ENCODE measurements at regions not wholly inside any gene's neighbourhood (a gene's known extent, or its start where the extent isn't known, plus 50 kb on each side); places are given as distances from the start of the nearest gene placed in this dataset.
A peak's percentile ranks its signal among the peaks of the same experiment; 100 is the strongest.

DNA sequence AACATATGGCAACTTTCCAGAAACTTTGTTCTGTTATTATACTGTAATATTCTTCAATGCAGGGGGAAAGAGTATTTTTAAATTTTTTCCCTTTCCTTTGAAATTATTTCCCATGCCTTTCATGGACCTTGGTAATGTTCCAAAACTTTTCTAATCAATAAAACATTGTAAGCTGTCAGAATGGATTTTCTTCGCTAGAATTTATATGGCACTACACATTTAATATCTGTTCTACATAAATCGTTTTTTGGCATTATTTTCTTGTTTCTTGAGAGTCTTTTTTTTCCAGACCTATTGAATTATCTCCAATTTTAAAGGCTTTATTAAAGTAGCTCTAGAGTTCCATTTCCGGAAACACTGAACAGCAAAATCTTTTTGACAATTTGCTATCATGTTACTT is 249.0 kb downstream of the TMEM167A start:
- Histone ChIP-seq H3K9me3 (ENCODE audit: low read depth) (no peaks in the 10 kb centered on the region), H3K9ac (no peak overlapping the region), H3K27me3 (no peaks in the 10 kb centered on the region), H3F3A (ENCODE audit: low read depth) (peaks cover 8% of the 10 kb centered on the region), H3K79me2 (ENCODE audit: low read depth) (no peaks in the 10 kb centered on the region), H3K4me3 (no peak overlapping the region), H4K20me1 (ENCODE audit: low read depth) (no peaks in the 10 kb centered on the region), H3K36me3 (peaks cover 3% of the 10 kb centered on the region), H3K27ac (no peak overlapping the region), H3K4me2 (no peak overlapping the region), H2AFZ (replicated peaks) (no peak overlapping the region), H3K4me1 (peaks cover 12% of the 10 kb centered on the region)
- H3K27ac Mint-ChIP-seq = no peak overlapping the region
- TF ChIP-seq, protein P1, sequence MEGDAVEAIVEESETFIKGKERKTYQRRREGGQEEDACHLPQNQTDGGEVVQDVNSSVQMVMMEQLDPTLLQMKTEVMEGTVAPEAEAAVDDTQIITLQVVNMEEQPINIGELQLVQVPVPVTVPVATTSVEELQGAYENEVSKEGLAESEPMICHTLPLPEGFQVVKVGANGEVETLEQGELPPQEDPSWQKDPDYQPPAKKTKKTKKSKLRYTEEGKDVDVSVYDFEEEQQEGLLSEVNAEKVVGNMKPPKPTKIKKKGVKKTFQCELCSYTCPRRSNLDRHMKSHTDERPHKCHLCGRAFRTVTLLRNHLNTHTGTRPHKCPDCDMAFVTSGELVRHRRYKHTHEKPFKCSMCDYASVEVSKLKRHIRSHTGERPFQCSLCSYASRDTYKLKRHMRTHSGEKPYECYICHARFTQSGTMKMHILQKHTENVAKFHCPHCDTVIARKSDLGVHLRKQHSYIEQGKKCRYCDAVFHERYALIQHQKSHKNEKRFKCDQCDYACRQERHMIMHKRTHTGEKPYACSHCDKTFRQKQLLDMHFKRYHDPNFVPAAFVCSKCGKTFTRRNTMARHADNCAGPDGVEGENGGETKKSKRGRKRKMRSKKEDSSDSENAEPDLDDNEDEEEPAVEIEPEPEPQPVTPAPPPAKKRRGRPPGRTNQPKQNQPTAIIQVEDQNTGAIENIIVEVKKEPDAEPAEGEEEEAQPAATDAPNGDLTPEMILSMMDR (IDR thresholded peaks at IDR 0.05) = no peak
- TF ChIP-seq EZH2phosphoT487 (IDR thresholded peaks at IDR 0.05) = no peak
- TF ChIP-seq EZH2 (IDR thresholded peaks at IDR 0.05) = no peak
- H3K36me3 Mint-ChIP-seq = no peaks in the 10 kb centered on the region
- no peaks in the 10 kb centered on the region for H3K27me3 Mint-ChIP-seq (ENCODE audit: insufficient read depth, low read depth)
- no peak overlapping the region for H3K4me3 Mint-ChIP-seq
- H3K9me3 Mint-ChIP-seq = no peaks in the 10 kb centered on the region
- no peak for DNase-seq (ENCODE audit: low spot score)
- H3K4me1 Mint-ChIP-seq = peaks cover 1% of the 10 kb centered on the region

DNA sequence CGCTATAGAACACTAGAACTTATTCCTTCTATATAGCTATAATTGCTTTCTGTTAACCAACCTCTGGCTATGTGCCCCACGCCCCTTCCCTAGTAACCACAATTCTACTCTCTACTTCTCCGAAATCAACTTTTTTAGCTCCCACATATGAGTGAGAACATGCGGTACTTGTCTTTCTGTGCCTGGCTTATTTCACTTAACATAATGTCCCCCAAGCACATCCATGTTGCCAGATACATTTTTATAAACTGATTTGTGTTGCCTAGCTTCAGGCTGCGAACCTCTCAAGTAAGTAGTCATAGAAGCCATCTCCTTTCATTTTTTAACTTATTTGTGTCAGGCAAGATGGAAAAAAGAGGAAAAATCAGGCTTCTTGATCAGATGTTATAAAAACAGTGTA is 249.5 kb downstream of the TMEM167A start:
- H3K27ac ChIP-seq = no peak overlapping the region
- no peaks in the 10 kb centered on the region for H3K79me2 ChIP-seq (ENCODE audit: low read depth)
- H3K36me3 ChIP-seq = peaks cover 3% of the 10 kb centered on the region
- DNase-seq (ENCODE audit: low spot score) = no peak
- H2AFZ ChIP-seq (replicated peaks) = no peak overlapping the region
- Mint-ChIP-seq H3K27ac (no peak overlapping the region), H3K9me3 (no peaks in the 10 kb centered on the region), H3K36me3 (no peaks in the 10 kb centered on the region), H3K4me1 (no peaks in the 10 kb centered on the region), H3K27me3 (ENCODE audit: insufficient read depth, low read depth) (no peaks in the 10 kb centered on the region), H3K4me3 (no peak overlapping the region)
- no peaks in the 10 kb centered on the region for H3K27me3 ChIP-seq
- peaks cover 13% of the 10 kb centered on the region for H3K4me1 ChIP-seq
- H3F3A ChIP-seq (ENCODE audit: low read depth) = peaks cover 13% of the 10 kb centered on the region
- H3K4me2 ChIP-seq = no peak overlapping the region
- no peak overlapping the region for H3K9ac ChIP-seq
- no peaks in the 10 kb centered on the region for H3K9me3 ChIP-seq (ENCODE audit: low read depth)
- no peaks in the 10 kb centered on the region for H4K20me1 ChIP-seq (ENCODE audit: low read depth)
- no peak overlapping the region for H3K4me3 ChIP-seq
- TF ChIP-seq EZH2phosphoT487 (IDR thresholded peaks at IDR 0.05) = no peak

DNA sequence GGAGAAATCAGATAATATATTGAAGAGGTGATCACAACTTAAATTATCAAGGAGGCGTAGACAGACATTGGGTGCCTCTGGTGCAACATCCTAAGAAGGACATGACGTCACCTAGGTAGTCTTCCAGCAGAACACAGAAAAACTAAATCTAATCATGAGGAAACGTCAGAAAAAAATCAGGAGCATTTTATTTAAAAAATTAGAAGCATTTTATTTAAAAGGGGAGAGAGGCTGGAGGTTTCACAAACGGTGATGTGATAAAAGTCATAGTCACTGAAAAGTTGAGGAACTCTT is 254.6 kb downstream of the TMEM167A start:
- no peak for DNase-seq (ENCODE audit: low spot score)
- peak overlapping the region; percentile 96 for H3K27ac Mint-ChIP-seq
- Histone ChIP-seq H3K9me3 (ENCODE audit: low read depth) (no peaks in the 10 kb centered on the region), H3K27ac (peak overlapping the region; percentile 94), H3K36me3 (no peaks in the 10 kb centered on the region), H3K27me3 (no peaks in the 10 kb centered on the region), H3K4me1 (peaks cover 28% of the 10 kb centered on the region), H3K4me2 (peak overlapping the region; percentile 55), H3F3A (ENCODE audit: low read depth) (peaks cover 25% of the 10 kb centered on the region), H2AFZ (replicated peaks) (peak overlapping the region; percentile 9), H4K20me1 (ENCODE audit: low read depth) (no peaks in the 10 kb centered on the region), H3K9ac (no peak overlapping the region), H3K79me2 (ENCODE audit: low read depth) (no peaks in the 10 kb centered on the region), H3K4me3 (no peak overlapping the region)
- H3K4me3 Mint-ChIP-seq = no peak overlapping the region
- H3K9me3 Mint-ChIP-seq = no peaks in the 10 kb centered on the region
- H3K36me3 Mint-ChIP-seq = no peaks in the 10 kb centered on the region
- peaks cover 17% of the 10 kb centered on the region for H3K4me1 Mint-ChIP-seq
- H3K27me3 Mint-ChIP-seq (ENCODE audit: insufficient read depth, low read depth) = no peaks in the 10 kb centered on the region
- TF ChIP-seq EZH2 (IDR thresholded peaks at IDR 0.05) = no peak
- no peak for TF ChIP-seq EZH2phosphoT487 (IDR thresholded peaks at IDR 0.05)
- TF ChIP-seq, protein P1 (IDR thresholded peaks at IDR 0.05) = no peak

DNA sequence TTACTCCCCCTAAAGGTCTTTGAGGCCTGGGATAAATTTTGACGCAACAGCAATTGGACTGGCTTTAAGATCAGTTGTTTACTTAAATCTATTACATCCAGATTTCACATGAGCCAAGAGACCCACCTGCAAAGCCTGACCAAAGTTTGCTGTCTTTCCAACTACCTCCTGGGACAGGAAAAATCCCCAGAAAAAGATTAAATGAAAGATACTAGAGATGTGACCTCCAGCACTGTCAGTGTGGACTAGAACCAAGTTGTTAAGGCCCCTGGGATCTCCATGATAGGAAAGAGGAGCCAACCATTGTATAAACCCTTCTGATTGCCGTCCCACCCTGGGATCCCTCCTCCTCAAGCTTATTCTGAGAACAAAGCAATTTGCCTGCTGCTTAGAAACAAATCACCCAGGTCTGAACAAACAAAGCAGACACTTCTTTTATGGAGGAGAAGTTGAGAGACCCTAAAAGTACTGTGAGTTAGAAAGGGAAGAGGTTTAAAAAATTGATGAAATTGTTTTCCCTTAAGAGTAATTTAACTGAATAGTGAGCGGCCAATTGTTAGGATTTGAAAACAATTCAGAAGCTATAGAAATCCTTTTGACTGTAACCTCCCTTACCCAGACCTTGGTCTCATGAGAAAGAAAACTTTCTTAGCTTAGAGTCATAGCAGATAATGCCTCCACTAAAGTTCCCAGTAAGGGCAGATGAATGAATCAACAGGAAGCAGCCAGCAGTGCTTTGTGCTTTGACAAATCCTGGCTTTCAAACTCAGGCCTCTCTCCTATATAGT is 255.2 kb downstream of the TMEM167A start:
- Histone ChIP-seq H3K4me1 (peaks cover 28% of the 10 kb centered on the region), H3K9me3 (ENCODE audit: low read depth) (no peaks in the 10 kb centered on the region), H3K27ac (peak overlapping the region; percentile 94), H3K36me3 (no peaks in the 10 kb centered on the region), H3K9ac (no peak overlapping the region), H4K20me1 (ENCODE audit: low read depth) (no peaks in the 10 kb centered on the region), H3K4me3 (no peak overlapping the region), H3K4me2 (peak overlapping the region; percentile 55), H3F3A (ENCODE audit: low read depth) (peaks cover 25% of the 10 kb centered on the region), H3K27me3 (no peaks in the 10 kb centered on the region), H3K79me2 (ENCODE audit: low read depth) (no peaks in the 10 kb centered on the region), H2AFZ (replicated peaks) (peak overlapping the region; percentile 9)
- Mint-ChIP-seq H3K36me3 (no peaks in the 10 kb centered on the region), H3K27ac (peak overlapping the region; percentile 96), H3K4me1 (peaks cover 17% of the 10 kb centered on the region), H3K9me3 (no peaks in the 10 kb centered on the region), H3K27me3 (ENCODE audit: insufficient read depth, low read depth) (no peaks in the 10 kb centered on the region), H3K4me3 (no peak overlapping the region)
- peak; percentile 75 for DNase-seq (ENCODE audit: low spot score)
- TF ChIP-seq EZH2 (IDR thresholded peaks at IDR 0.05) = no peak
- no peak for TF ChIP-seq EZH2phosphoT487 (IDR thresholded peaks at IDR 0.05)
